Epithelial cell of prostate (primary cell): ENCODE measurements at regions not wholly inside any gene's neighbourhood (a gene's known extent, or its start where the extent isn't known, plus 50 kb on each side); places are given as distances from the start of the nearest gene placed in this dataset.

ENCODE experiments used
- DNase-seq: peaks from one replicate; pipeline ENCODE4 v3.0.0-alpha.2; 2011; ENCODE audit warnings: low read depth, low spot score
- H3K27ac ChIP-seq: fragments of 450-650 bp; 2 replicates; pipeline ENCODE4 v1.5.1; 2017; ENCODE audit warnings: mild to moderate bottlenecking

- H3K27ac ChIP-seq: no peak overlapping the region
- no peak for DNase-seq
Measured at GRCh38 chr5:111952555-111952954, 195.6 kb upstream of the NREP start.

GRCh38 chr5:111950660-111951059 lies 193.7 kb upstream of the NREP start:
- DNase-seq: no peak
- H3K27ac ChIP-seq: no peak overlapping the region

DNA sequence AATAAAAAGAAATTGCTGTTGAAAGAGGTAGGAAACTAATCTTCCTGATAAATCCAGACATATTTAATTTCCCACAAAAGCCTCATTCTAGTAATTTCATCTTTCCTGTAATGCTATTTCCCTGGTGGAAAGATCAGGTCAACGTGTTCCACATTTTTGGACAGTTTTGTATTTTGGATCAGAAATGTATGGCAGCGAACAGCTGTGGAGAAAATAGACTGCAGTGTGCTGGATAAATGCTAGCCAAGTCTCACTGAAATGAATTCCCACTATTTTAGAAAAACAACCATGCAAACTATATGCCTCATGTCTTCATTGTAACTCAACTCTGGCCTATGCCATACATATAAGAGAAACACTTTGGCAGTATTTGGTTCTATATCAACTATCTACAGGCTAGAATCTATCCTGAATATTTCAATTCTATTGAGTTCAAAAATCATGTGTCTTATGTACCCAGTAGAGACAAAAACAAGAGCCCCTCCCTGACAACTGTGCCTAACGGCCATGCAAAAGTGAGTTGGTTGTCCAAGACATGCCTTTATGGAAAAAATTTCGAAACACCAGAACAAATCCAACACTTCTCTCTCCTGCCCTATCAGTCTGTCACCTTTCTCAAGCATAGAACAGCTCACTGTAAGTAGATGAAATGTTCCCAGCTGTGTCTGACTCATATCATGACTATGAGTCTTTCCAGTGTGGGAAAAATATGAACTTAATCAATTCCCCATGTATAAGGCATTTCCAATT lies 191.3 kb upstream of the NREP start:
- H3K27ac ChIP-seq: peak overlapping the region; percentile 24
- peak; percentile 18 for DNase-seq

DNA sequence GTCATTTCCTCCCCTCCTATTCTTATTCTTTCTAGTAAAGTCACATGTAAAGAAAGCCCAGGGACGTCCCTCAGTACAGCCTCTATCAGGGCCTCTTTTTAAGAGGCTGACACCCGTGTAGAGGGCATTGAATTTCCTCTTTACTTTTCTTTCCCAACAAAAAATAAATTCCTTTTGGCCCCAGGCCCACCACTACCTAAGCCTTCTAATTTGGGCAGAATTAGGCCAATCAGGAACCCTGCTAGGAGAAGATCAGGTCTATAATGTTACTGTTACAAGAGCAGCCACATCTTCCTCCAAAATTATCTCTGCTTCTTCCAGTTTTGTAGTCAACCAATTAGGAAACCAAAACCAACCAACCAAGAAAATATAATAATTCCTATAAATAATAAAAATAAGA lies 189.6 kb upstream of the NREP start:
- no peak overlapping the region for H3K27ac ChIP-seq
- DNase-seq: no peak

DNA sequence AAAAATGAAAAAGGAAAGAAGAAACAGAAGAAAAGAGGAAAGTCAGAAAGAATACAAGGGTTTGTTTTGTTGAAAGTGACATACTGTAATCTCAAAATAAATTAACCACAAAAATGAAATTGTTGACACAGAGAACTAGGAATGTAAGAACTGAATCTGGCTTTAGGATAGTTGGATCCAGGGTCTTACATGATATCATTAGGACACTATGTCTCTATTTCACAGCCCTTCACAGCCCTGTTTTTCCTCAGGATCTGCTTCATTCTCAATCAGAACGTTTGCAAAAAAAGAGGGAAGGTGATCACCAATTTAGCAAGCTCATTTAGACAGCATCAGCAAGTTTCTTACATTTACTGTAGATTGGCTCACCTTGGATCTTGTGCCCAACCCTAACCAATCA lies 188.5 kb upstream of the NREP start:
- H3K27ac ChIP-seq: no peak overlapping the region
- DNase-seq: no peak

GRCh38 chr5:111942661-111943401 lies 185.8 kb upstream of the NREP start:
- DNase-seq: no peak

GRCh38 chr5:111942201-111942600 lies 185.2 kb upstream of the NREP start:
- no peak for DNase-seq
- H3K27ac ChIP-seq: no peak overlapping the region

More at GRCh38 chr5:111942661-111943401, 185.8 kb upstream of the NREP start:
- no peak overlapping the region for H3K27ac ChIP-seq

DNA sequence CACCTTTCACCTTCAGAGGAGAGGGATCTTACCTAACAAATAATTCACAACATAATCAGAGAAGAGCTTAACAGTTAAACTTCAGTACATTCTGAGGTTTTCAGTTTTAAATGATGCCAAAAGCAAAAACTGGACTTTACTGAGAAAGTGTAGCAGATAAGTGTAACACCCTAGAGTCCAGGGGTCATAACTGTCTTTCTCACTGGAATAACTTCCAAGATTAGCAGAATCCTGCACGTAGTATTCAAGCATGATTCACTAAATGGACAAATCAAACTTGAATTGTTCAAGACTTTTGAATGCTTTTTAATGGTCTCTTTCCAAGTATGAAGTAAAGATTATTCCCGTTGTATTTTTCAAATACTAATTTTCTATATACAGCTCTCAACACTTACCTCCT lies 180.1 kb upstream of the NREP start:
- no peak overlapping the region for H3K27ac ChIP-seq
- DNase-seq: no peak

DNA sequence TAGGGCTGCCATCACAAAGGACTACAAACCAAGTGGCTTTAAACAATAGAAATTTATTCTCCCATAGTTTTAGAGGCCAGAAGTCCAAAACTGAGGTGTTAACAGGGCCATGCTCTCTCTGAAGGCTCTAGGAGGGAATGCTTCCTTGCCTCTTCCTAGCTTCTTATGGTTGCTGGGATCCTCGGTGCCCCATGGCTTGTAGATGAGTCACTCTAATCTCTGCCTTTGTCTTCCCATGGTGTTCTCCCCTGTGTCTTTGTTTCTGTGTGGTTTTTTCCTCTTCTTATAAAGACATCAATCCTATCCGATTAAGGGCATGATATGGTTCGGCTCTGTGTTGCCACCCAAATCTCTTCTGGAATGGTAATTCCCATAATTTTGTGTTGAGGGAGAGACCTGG lies 178.8 kb upstream of the NREP start:
- no peak for DNase-seq
- H3K27ac ChIP-seq: no peak overlapping the region

- no peak for DNase-seq
- no peak overlapping the region for H3K27ac ChIP-seq
Measured at GRCh38 chr5:111935009-111935408, 178.0 kb upstream of the NREP start.

DNA sequence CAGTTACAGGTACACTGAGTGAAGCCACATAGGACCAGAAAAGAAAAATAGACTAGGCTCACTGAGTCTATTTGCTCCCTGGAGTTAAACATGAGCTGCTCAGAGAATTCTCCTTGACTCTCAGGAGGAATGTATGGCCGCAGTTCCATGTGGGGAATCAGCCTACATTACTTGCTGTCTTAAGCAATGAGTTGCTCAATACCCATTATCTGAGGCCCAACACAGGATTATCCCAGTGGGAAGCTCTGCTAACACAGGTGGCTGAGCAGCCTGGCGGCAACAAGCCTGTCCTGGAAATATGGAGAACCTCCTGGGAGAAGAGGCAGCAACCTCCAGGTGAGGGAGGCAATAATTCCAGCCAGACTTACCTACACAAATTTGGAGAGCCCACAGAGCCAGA lies 177.5 kb upstream of the NREP start:
- no peak overlapping the region for H3K27ac ChIP-seq
- DNase-seq: no peak

GRCh38 chr5:111933086-111933485 lies 176.1 kb upstream of the NREP start:
- no peak overlapping the region for H3K27ac ChIP-seq
- no peak for DNase-seq

DNA sequence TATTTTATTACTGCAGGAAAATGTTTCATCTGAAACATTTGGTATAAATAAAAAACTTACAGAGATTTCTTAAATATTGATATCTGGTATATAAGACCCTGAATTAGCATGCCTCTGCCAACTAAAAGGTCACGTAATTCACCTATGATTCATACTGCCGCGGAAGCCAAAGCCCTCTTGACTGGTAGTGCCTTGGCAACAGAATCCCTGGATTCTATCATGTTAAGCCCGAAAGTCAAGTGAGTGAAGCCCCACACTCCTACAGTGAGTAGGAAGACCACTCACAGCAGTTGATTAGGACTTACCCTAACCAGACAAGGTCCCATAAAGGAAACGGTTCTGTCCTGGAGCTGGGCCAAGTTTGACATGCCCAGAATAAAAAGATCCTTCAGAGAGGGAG lies 175.6 kb upstream of the NREP start:
- no peak overlapping the region for H3K27ac ChIP-seq
- no peak for DNase-seq

- DNase-seq: no peak
Measured at GRCh38 chr5:111932199-111932598, 175.2 kb upstream of the NREP start.

DNA sequence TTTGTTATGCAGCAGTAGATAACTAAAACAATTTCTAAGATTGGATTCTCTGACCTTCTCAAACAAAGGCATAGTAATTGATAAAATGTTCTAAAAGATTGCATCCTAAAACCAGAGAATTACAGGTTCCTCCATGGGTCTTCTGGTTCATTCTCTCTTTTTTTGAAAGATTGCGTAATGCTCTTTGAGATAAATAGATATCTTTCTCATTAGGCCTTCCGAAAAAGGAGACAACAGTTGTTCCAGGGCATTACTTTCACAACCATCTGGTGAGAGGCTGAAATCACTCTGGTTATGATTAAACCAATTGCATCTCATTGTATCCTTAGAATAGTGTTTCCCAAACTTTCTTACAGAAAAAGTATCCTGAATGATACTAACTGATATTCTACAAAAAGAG lies 174.7 kb upstream of the NREP start:
- no peak for DNase-seq
- H3K27ac ChIP-seq: peak overlapping the region; percentile 63

More at GRCh38 chr5:111932199-111932598, 175.2 kb upstream of the NREP start:
- H3K27ac ChIP-seq: no peak overlapping the region

DNA sequence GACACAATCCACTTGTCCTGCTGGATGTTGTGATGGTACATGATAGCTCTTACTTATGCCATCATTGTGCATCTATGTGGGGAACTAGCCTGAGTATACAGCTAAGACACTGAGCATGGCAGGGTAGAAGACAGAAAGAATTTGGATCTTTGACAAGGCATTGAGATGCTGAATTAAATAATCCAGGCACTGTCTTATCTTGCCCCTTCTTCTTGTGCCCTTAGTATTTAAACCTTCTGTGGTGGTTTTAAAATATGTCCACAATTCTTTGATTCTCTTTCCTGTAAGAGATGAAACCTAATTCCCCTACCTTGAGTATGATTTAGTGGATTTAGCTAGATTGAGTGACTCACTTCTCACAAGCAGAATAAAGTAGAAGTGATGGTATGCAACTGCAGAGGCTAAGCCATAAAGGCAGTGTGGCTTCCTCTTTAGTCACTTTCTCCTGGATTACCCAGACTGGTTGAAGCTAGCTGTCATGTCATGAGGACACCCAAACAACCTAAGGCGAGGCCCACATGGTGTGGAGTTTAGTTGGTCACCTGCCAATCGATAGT lies 174.0 kb upstream of the NREP start:
- DNase-seq: peak; percentile 69
- H3K27ac ChIP-seq: peak overlapping the region; percentile 63

- no peak for DNase-seq
- peak overlapping the region; percentile 63 for H3K27ac ChIP-seq
Measured at GRCh38 chr5:111930449-111930848, 173.5 kb upstream of the NREP start.

DNA sequence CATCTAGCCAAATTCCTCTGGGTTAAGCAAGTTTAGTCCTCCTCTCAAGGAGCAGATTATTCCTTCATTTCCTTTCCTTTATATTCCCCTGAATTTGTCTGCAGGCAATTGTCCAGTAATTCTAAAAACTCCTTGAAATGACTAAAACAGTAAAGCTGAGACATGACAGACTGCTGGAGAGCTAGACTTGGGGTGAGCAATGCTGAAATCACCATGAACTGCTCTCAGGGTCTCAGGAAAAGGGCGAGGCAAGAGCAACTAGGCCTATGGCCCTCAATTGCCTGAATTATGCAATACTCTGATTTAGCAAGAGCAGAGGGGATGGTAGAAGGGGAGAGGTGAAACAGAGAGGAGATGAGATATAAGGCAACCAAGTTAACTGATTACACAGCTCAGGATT lies 172.9 kb upstream of the NREP start:
- peak overlapping the region; percentile 63 for H3K27ac ChIP-seq
- DNase-seq: peak; percentile 61

DNA sequence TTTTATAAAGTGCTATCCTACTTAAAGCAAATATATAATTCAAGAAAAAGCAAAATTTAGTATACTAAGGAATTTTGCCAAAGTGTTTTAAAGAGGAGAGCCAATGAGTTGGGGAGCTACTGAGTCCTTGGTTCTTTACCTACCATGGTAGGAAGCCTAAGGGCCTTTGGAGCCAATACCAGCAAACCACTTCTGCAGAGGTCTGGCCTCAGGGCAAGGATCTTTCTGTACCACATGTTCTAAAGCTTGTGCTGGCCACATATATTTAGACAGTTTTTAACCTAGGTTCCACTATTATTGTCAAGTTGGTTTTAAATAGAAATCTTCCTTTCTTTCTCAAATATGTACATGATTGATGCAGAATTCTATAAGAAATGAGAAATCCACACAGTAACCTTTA lies 172.3 kb upstream of the NREP start:
- peak overlapping the region; percentile 63 for H3K27ac ChIP-seq

GRCh38 chr5:111928511-111928910 lies 171.5 kb upstream of the NREP start:
- H3K27ac ChIP-seq: no peak overlapping the region
- DNase-seq: no peak

More for the DNA sequence above, 172.3 kb upstream of the NREP start:
- DNase-seq: no peak

GRCh38 chr5:111927191-111927590 lies 170.2 kb upstream of the NREP start:
- DNase-seq: no peak
- no peak overlapping the region for H3K27ac ChIP-seq
